Activated effector memory CD4-positive, alpha-beta T cell treated with anti-CD3 and anti-CD28 coated beads, Interleukin-2, amount 50 U/mL, for 16 hours (primary cell): ENCODE measurements at regions not wholly inside any gene's neighbourhood (a gene's known extent, or its start where the extent isn't known, plus 50 kb on each side); places are given as distances from the start of the nearest gene placed in this dataset.

ENCODE experiments used
- DNase-seq: peaks from one replicate; pipeline ENCODE4 v3.0.0-alpha.2; 2020

- no peak for DNase-seq
Measured at GRCh38 chr5:3312299-3312698, 283.3 kb upstream of the IRX1 start.

DNA sequence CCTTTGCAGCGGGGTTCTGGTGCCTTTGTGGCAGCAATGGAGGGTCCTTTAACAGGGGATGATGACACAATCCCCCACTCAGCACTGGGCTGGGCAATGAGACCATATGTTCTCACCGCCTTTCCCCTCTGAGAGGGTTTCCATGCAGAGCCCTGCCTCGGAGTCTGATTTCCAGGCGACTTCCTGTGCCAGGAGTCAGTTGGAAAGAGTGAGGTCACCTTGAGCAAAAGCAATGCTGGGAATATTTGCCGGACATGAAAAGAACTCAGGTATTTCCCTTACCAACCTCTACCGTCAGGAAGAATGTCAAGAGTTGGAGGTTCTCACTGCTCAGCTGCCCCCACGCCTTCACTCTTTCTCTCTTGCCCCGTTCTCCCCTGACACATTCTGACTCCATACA is 284.2 kb upstream of the IRX1 start:
- DNase-seq, result no peak

GRCh38 chr5:3310541-3311261 is 284.9 kb upstream of the IRX1 start:
- DNase-seq, result no peak

- no peak for DNase-seq
Measured at GRCh38 chr5:3309538-3309937, 286.1 kb upstream of the IRX1 start.

DNA sequence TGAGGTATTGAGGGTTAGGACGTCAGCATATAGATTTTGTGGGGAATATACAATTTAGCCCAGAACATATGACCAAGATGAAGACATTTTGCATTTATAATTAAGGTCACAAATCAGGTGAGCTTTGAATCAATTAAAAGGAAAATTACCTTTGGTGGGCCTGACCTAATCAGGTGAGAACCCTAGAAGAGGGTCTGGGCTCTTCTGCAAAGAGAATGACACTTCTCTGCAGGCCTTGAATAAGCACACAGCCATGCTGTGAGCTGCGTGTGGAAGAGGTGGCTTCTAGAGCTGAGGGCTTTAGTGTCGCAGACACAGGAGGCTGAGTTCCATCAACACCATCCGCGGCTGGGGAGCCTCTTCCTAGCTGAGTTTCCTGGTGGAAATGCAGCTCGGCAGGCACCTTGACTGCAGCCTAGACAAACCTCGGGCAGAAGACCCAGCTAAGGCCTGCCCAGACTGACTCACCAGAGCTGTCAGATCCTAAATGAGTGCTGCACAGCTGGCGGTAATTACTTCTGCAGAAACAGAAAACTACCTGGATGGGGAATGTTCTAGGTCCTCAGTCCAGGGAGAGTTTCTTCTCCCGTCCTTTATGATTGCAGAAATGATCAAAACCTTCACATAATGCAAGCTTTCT is 287.5 kb upstream of the IRX1 start:
- DNase-seq, result no peak

- no peak for DNase-seq
Measured at GRCh38 chr5:3305432-3305831, 290.2 kb upstream of the IRX1 start.

DNA sequence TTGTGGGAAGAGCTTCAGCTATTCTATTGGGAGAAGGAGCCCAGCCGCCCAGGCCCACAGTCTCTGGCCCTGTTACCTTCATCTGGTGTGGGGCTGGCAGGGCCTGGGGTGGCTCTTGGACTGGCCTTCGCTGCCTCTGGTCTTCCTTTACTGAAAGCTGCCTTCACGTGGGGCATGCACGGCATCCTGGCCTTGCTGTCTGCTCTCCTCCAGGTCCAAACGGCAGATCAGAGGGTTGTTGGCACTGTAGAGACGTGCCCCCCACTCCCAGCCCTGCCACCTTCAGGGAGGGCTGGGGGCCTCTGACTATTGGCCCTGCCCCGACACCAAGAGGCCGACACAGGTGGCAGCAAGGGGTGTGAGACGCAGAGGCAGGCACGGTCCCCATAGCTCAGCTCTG is 291.3 kb upstream of the IRX1 start:
- no peak for DNase-seq

- DNase-seq, result no peak
Measured at GRCh38 chr5:3303777-3304176, 291.9 kb upstream of the IRX1 start.

- DNase-seq, result no peak
Measured at GRCh38 chr5:3302228-3302627, 293.4 kb upstream of the IRX1 start.

DNA sequence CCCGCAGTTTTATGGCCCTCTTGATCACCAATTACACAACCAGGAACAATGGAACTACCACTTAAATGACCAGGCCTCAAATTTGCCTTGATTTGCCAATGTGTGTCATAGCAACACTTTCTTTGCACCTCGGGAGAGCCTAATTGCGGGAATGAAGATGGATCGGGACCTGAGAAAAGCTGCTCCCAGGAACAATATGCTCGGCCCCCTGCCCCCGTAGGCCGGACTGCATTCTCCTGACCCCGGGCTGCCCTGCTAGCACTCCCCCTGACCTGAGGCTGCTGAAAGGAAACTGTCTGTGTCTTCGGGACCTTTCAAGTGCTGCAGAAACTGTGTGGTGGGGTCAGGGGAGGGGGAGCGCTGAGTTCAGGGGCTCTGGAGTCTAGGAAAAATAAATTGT is 294.3 kb upstream of the IRX1 start:
- no peak for DNase-seq

- no peak for DNase-seq
Measured at GRCh38 chr5:3300726-3301125, 294.9 kb upstream of the IRX1 start.

DNA sequence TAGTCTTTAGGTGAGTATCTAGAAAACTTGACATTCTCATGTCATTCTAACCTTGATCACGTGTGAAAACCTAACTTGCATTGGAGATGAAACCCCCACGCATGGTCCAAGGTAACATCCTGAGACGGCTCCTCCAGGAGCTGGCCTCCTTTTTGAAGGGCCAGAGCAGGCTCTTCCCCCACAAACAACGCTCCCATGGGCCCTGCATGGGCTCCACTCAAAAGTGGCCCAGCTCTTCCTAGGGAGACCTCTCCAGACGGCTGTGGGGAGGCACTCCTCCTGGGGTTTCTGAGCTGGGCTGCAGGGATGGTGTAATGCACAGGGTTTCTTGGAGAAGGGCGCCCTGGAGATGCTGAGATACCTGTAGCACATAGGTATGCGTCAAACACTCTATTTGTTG is 296.2 kb upstream of the IRX1 start:
- no peak for DNase-seq

DNA sequence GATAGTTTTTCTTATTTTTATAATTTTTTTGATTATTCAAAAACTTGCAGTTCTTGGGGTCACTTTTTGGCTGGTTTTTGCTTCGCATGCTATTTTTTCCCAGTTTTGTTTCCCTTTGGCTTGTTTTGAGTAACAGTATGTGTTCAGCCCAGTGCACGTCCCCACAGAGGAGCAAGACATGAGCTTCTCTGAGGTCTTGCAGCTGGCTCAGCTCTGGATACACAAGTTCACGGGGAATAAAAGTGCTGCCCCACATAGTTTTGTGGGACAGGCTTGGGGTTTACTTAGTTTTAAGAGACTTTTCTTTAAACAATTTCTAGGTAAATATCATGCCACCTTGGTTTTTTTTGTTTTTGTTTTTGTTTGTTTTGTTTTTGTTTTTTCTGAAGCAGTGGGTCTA is 297.8 kb upstream of the IRX1 start:
- DNase-seq, result no peak

DNA sequence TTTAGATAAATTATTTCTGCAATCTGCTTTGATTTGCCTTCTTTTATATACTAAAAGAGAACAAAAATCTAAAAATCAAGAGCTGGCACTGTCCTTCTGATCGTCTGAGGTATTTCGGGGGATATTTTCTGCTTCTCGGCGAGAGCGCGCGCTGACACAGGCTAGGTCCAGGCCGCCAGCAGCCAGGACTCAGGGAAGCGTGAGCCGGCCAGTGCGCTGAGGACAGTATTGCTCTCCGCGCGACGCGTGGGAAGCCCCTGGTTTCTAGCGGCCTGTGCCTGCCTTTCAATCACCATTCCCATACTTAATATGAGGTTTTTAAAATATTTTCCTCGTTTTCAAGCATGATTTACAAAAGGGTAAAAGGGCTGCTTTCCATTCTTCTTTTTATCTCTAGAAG is 307.3 kb upstream of the IRX1 start:
- no peak for DNase-seq

GRCh38 chr5:3287516-3287915 is 308.1 kb upstream of the IRX1 start:
- DNase-seq, result no peak

GRCh38 chr5:3285621-3286020 is 310.0 kb upstream of the IRX1 start:
- no peak for DNase-seq

- DNase-seq, result no peak
Measured at GRCh38 chr5:3284506-3284905, 311.1 kb upstream of the IRX1 start.

- DNase-seq, result no peak
Measured at GRCh38 chr5:3282841-3283240, 312.8 kb upstream of the IRX1 start.

GRCh38 chr5:3281366-3281765 is 314.3 kb upstream of the IRX1 start:
- DNase-seq, result no peak

DNA sequence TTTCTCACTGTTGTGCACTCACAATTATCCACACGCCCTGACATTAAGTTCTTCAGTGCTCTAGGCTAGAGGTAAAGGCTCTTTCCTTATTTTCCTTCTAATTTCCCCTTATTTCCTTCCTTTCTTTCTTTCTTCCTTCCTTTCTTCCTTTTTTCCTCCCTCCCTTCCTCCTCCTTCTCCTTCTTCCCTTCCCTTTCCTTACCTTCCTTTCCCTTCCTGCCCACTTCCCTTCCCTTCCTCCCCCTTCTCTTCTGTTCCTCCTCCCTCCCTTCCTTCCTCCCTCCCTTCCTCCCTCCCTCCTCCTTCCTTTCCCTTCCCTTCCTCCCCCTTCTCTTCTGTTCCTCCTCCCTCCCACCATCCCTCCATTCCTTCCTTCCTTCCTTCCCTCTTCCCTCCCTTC is 317.0 kb upstream of the IRX1 start:
- DNase-seq, result no peak

- no peak for DNase-seq
Measured at GRCh38 chr5:3277590-3278196, 317.9 kb upstream of the IRX1 start.

DNA sequence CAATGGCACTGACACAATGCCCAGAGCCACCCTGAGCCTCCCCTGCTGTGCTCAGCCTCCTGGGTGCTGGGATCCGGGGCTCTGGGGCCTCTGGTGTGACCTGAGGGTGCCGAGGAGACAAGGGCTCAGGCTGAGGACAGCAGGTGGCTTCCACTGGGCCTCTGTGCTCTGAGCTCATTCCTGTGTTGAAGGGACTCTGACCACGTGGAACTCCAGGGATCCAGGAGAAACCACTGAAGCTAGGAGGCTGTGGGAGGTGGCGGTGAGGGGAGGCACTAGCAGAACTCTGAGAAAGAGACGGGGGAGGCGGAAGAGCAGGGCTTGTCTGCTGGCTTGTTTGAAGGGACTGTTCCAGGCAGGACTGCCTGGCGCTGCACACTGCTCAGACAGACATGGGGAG is 318.7 kb upstream of the IRX1 start:
- DNase-seq, result no peak

DNA sequence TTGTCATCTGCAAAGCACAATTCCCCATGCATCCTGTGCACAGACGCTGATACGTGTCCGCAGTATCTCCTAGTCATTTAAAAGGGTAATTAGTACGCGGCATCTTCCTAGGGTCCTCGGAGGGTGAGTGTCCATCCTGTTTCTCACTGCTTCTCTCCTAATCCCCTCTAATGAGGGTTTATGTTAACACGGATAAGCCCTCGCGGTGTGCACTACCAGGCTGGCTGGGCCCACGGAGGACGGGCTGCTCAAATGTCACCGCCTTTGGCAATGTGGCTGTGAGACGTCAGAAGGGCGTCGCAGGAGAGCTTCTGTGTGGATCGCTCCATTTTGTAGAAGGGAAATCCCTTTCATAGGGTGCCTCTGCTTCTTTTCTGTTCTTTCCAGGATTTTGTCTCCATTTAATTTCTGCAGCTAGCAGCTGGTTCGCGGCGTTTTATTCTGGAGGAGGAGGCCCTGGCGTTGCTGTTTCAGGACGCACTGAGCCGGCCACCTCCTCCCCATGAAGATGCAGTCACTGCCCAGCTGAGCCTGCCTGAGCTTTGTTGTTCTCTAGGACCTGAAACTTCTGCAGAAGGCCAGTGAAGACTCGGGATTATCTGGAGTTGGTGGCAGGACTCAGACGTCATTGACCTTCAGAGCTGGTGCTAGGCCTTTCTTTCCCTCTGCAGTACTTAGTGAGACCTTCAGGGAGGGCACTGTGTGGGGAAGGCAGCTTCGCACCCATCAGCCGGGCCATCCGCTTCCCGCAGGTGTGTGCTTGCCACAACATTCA is 326.1 kb upstream of the IRX1 start:
- no peak for DNase-seq
